NCI-H1048 (cell line): ENCODE measurements at regions not wholly inside any gene's neighbourhood (a gene's known extent, or its start where the extent isn't known, plus 50 kb on each side); places are given as distances from the start of the nearest gene placed in this dataset.

Experiments
- DNase-seq: peaks from one replicate; lab custom pipeline; 2025; lab: John Stamatoyannopoulos, UW

- DNase-seq = no peak
Measured at GRCh38 chr9:19597176-19597575, 188.4 kb downstream of the ACER2 start.

GRCh38 chr9:19595003-19595402, 186.2 kb downstream of the ACER2 start:
- DNase-seq = no peak

- DNase-seq = no peak
Measured at GRCh38 chr9:19587678-19588077, 178.9 kb downstream of the ACER2 start.

- DNase-seq = no peak
Measured at GRCh38 chr9:19583890-19584289, 175.1 kb downstream of the ACER2 start.

- no peak for DNase-seq
Measured at GRCh38 chr9:19577411-19577810, 168.6 kb downstream of the ACER2 start.

- DNase-seq = no peak
Measured at GRCh38 chr9:19568946-19569345, 160.1 kb downstream of the ACER2 start.

- DNase-seq = no peak
Measured at GRCh38 chr9:19564396-19565061, 155.7 kb downstream of the ACER2 start.

GRCh38 chr9:19555214-19555613, 146.4 kb downstream of the ACER2 start:
- DNase-seq = no peak

GRCh38 chr9:19554529-19554928, 145.7 kb downstream of the ACER2 start:
- no peak for DNase-seq

GRCh38 chr9:19553441-19553840, 144.6 kb downstream of the ACER2 start:
- DNase-seq = no peak

GRCh38 chr9:19552282-19553105, 143.7 kb downstream of the ACER2 start:
- DNase-seq = no peak

- no peak for DNase-seq
Measured at GRCh38 chr9:19551124-19551929, 142.5 kb downstream of the ACER2 start.

GRCh38 chr9:19550009-19550408, 141.2 kb downstream of the ACER2 start:
- DNase-seq = no peak

- DNase-seq = no peak
Measured at GRCh38 chr9:19533373-19533772, 124.6 kb downstream of the ACER2 start.

- DNase-seq = no peak
Measured at GRCh38 chr9:19527663-19528062, 118.9 kb downstream of the ACER2 start.

- no peak for DNase-seq
Measured at GRCh38 chr9:19522558-19522957, 113.7 kb downstream of the ACER2 start.

- no peak for DNase-seq
Measured at GRCh38 chr9:19521205-19521604, 112.4 kb downstream of the ACER2 start.

- DNase-seq = no peak
Measured at GRCh38 chr9:19517202-19517942, 108.6 kb downstream of the ACER2 start.

- DNase-seq = no peak
Measured at GRCh38 chr9:19516348-19516747, 107.5 kb downstream of the ACER2 start.

GRCh38 chr9:19513671-19514275, 105.0 kb downstream of the ACER2 start:
- DNase-seq = no peak

- DNase-seq = no peak
Measured at GRCh38 chr9:19512103-19512832, 103.5 kb downstream of the ACER2 start.
